GM12878 (cell line): ENCODE measurements at regions not wholly inside any gene's neighbourhood (a gene's known extent, or its start where the extent isn't known, plus 50 kb on each side); places are given as distances from the start of the nearest gene placed in this dataset.

Experiments used
- CTCF ChIP-seq, 3 experiments: IDR thresholded peaks in 2 of 3; conservative IDR thresholded peaks in 1 of 3; 2 replicates each; pipeline ENCODE4 v1.5.1; 2011; ENCODE audit warnings: low read depth in 3 of 3, low read length in 3 of 3, mild to moderate bottlenecking in 3 of 3, control low read depth in 2 of 3, moderate library complexity in 2 of 3, inconsistent platforms in 1 of 3, mixed read lengths in 1 of 3; ENCODE audit not compliant: control insufficient read depth in 2 of 3, insufficient read depth in 1 of 3; ENCODE audit errors: extremely low read depth in 1 of 3
- MXI1 ChIP-seq: fragments of 150-350 bp; IDR thresholded peaks from 2 replicates; pipeline ENCODE4 v1.6.1; 2011; ENCODE audit warnings: low read depth, mild to moderate bottlenecking, inconsistent platforms, low read length, improper control_type of control experiment
- TARDBP ChIP-seq: IDR thresholded peaks from 2 replicates; pipeline ENCODE4 v1.6.1; 2016; ENCODE audit warnings: borderline replicate concordance

GRCh38 chr5:143606043-143606752 lies 202.7 kb upstream of the NR3C1 start:
- no peak for TF ChIP-seq TARDBP
- no peak for TF ChIP-seq MXI1
- no peak for TF ChIP-seq CTCF (IDR thresholded peaks at IDR 0.05 in 2 of 3, conservative IDR thresholded peaks at IDR 0.05 in 1 of 3; ENCODE audit: control insufficient read depth in 2 of 3, extremely low read depth in 1 of 3, insufficient read depth in 1 of 3, low read depth in 3 of 3, low read length in 3 of 3)
